GM23338 (cell line): ENCODE measurements at regions not wholly inside any gene's neighbourhood (a gene's known extent, or its start where the extent isn't known, plus 50 kb on each side); places are given as distances from the start of the nearest gene placed in this dataset.

Source experiments
- ATAC-seq: fragments of 200-7000 bp; cut with Tn5 transposase; 3 replicates; pipeline ENCODE4 v1.9.1; 2020
- DNase-seq: peaks from one replicate; pipeline ENCODE4 v3.0.0-alpha.2; 2015; ENCODE audit warnings: low spot score
- H2AFZ ChIP-seq: fragments of 200-600 bp; sonication (generic); 2 replicates; pipeline ENCODE4 v1.8.0; 2016; ENCODE audit warnings: antibody characterized with exemption, mild to moderate bottlenecking, moderate library complexity
- H3F3A ChIP-seq: fragments of 200-600 bp; sonication (generic); replicated peaks from 2 replicates; pipeline ENCODE4 v1.8.0; 2017; ENCODE audit warnings: antibody characterized with exemption, mixed run types, low read depth
- H3K27ac ChIP-seq: fragments of 200-600 bp; sonication (generic); 2 replicates; pipeline ENCODE4 v1.6.1; 2016; ENCODE audit warnings: low read depth
- H3K27me3 ChIP-seq: fragments of 200-600 bp; sonication (generic); 2 replicates; pipeline ENCODE4 v1.8.0; 2016; ENCODE audit warnings: mild to moderate bottlenecking, mixed run types, moderate library complexity; ENCODE audit not compliant: insufficient read depth
- H3K36me3 ChIP-seq: fragments of 200-600 bp; sonication (generic); 2 replicates; pipeline ENCODE4 v1.8.0; 2016; ENCODE audit warnings: mild to moderate bottlenecking; ENCODE audit not compliant: insufficient read depth
- H3K4me1 ChIP-seq: fragments of 200-600 bp; sonication (generic); 2 replicates; pipeline ENCODE4 v1.8.0; 2016; ENCODE audit warnings: mild to moderate bottlenecking, moderate library complexity; ENCODE audit not compliant: insufficient read depth
- H3K4me2 ChIP-seq: fragments of 200-600 bp; sonication (generic); 2 replicates; pipeline ENCODE4 v1.7.1; 2017; ENCODE audit warnings: mixed run types
- H3K4me3 ChIP-seq: fragments of 200-600 bp; sonication (generic); 2 replicates; pipeline ENCODE4 v1.6.1; 2016; ENCODE audit warnings: mixed run types
- H3K79me2 ChIP-seq: fragments of 200-600 bp; sonication (generic); replicated peaks from 2 replicates; pipeline ENCODE4 v1.8.0; 2017; ENCODE audit warnings: mild to moderate bottlenecking; ENCODE audit not compliant: insufficient read depth
- H3K9me2 ChIP-seq: fragments of 200-600 bp; sonication (generic); 2 replicates; pipeline ENCODE4 v1.8.0; 2017; ENCODE audit not compliant: insufficient read depth
- H4K20me1 ChIP-seq: fragments of 200-600 bp; sonication (generic); replicated peaks from 2 replicates; pipeline ENCODE4 v1.8.0; 2017; ENCODE audit warnings: mild to moderate bottlenecking; ENCODE audit not compliant: insufficient read depth
- H3K27ac Mint-ChIP-seq: 2 replicates; pipeline ENCODE4 v1.8.0; 2020; ENCODE audit warnings: inconsistent platforms, mild to moderate bottlenecking, moderate library complexity, mixed read lengths
- H3K27me3 Mint-ChIP-seq: 3 replicates; pipeline ENCODE4 v1.8.0; 2022; ENCODE audit warnings: low read depth, mild to moderate bottlenecking, moderate library complexity, mixed read lengths, inconsistent platforms; ENCODE audit not compliant: insufficient read depth, poor library complexity
- H3K36me3 Mint-ChIP-seq: 3 replicates; pipeline ENCODE4 v1.8.0; 2021; ENCODE audit warnings: low read depth, mild to moderate bottlenecking, inconsistent platforms, moderate library complexity, mixed read lengths
- H3K4me1 Mint-ChIP-seq: 3 replicates; pipeline ENCODE4 v1.8.0; 2020; ENCODE audit warnings: mild to moderate bottlenecking, inconsistent platforms, mixed read lengths
- H3K4me3 Mint-ChIP-seq: 3 replicates; pipeline ENCODE4 v1.8.0; 2021; ENCODE audit warnings: moderate library complexity, mild to moderate bottlenecking, inconsistent platforms, mixed read lengths
- H3K9me3 Mint-ChIP-seq: 3 replicates; pipeline ENCODE4 v1.8.0; 2020; ENCODE audit warnings: moderate library complexity, mild to moderate bottlenecking, inconsistent platforms, mixed read lengths
- CREB1 ChIP-seq: fragments of 250-450 bp; sonication (Bioruptor Pico); IDR thresholded peaks from 2 replicates; pipeline ENCODE4 v1.5.0; 2020; ENCODE audit warnings: low read depth, mild to moderate bottlenecking, moderate library complexity
- EZH2 ChIP-seq: fragments of 200-600 bp; sonication (generic); IDR thresholded peaks from one replicate; pipeline ENCODE4 v1.8.0; 2017; ENCODE audit warnings: antibody characterized with exemption, mild to moderate bottlenecking, low read depth; ENCODE audit not compliant: unreplicated experiment
- EZH2phosphoT487 ChIP-seq: fragments of 200-600 bp; sonication (generic); IDR thresholded peaks from one replicate; pipeline ENCODE4 v1.8.1; 2018; ENCODE audit warnings: antibody characterized with exemption; ENCODE audit not compliant: unreplicated experiment
- JUNB ChIP-seq: IDR thresholded peaks from one replicate; pipeline ENCODE4 v1.6.1; 2016; ENCODE audit warnings: antibody characterized with exemption; ENCODE audit not compliant: unreplicated experiment
- NANOG ChIP-seq: IDR thresholded peaks from 2 replicates; pipeline ENCODE4 v1.6.1; 2016; ENCODE audit warnings: antibody characterized with exemption, borderline replicate concordance
- POLR2AphosphoS5 ChIP-seq: IDR thresholded peaks from 2 replicates; pipeline ENCODE4 v1.6.1; 2016; ENCODE audit warnings: antibody characterized with exemption, low read depth
- STAT1 ChIP-seq: IDR thresholded peaks from one replicate; pipeline ENCODE4 v1.6.1; 2016; ENCODE audit warnings: antibody characterized with exemption; ENCODE audit not compliant: unreplicated experiment
- ZNF114 ChIP-seq: fragments of 250-450 bp; sonication (Bioruptor Pico); IDR thresholded peaks from 2 replicates; pipeline ENCODE4 v1.5.0; 2020; ENCODE audit warnings: mild to moderate bottlenecking, moderate library complexity
- ZNF331 ChIP-seq: fragments of 250-450 bp; sonication (Bioruptor Pico); IDR thresholded peaks from 2 replicates; pipeline ENCODE4 v1.5.0; 2020; ENCODE audit warnings: low read depth, mild to moderate bottlenecking, moderate library complexity
- TF ChIP-seq, protein P1 (sequence below): fragments of 250-450 bp; sonication (Bioruptor Pico); IDR thresholded peaks from 2 replicates; pipeline ENCODE4 v1.5.0; 2020; ENCODE audit warnings: mild to moderate bottlenecking, moderate library complexity
- TF ChIP-seq, protein P2 (sequence below), 2 experiments: fragments of 200-600 bp in 1 of 2; sonication (generic) in 1 of 2; conservative IDR thresholded peaks; 2 replicates each; pipeline versions ENCODE4 v1.5.1 to v1.6.1; 2016 to 2017; ENCODE audit warnings: antibody characterized with exemption in 2 of 2, low read depth in 2 of 2, mild to moderate bottlenecking in 2 of 2, moderate library complexity in 1 of 2
- TF ChIP-seq, protein P3 (sequence below): IDR thresholded peaks from 2 replicates; pipeline ENCODE4 v1.6.1; 2016; ENCODE audit warnings: antibody characterized with exemption
- TF ChIP-seq, protein P4 (sequence below): IDR thresholded peaks from one replicate; pipeline ENCODE4 v1.6.1; 2018; ENCODE audit warnings: antibody characterized with exemption; ENCODE audit not compliant: unreplicated experiment

DNA sequence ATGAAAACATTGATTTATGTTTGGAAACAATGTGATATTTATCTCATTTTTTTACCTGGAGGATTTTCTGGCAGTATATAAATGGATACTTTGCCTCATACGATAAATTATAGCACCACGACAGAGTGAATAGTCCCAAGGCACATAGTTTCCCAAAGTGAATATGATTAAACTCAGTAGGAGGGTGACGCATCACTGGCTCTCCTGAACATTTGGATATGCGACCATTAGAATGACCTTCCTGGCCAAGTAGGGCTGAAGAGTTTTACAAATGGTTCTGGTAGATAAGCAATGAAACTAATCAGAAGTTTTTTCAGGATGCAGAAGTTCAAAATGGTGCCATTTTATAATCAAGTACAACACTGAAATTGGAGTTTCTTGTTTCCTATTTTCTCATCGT lies 397.7 kb downstream of the AASDHPPT start:
- Mint-ChIP-seq H3K36me3 (no peaks in the 10 kb centered on the region), H3K4me3 (no peak overlapping the region), H3K4me1 (peaks cover 2% of the 10 kb centered on the region; the same call in 1 of the 3 replicates), H3K9me3 (peaks cover 3% of the 10 kb centered on the region; the same call in 1 of the 3 replicates), H3K27ac (no peak overlapping the region), H3K27me3 (no peaks in the 10 kb centered on the region)
- TF ChIP-seq POLR2AphosphoS5 (no peak), EZH2phosphoT487 (no peak), STAT1 (no peak), NANOG (no peak), ZNF331 (CRISPR knock-in tag) (no peak), CREB1 (CRISPR knock-in tag) (no peak), EZH2 (no peak), ZNF114 (CRISPR knock-in tag) (no peak), JUNB (no peak)
- TF ChIP-seq, protein P1, sequence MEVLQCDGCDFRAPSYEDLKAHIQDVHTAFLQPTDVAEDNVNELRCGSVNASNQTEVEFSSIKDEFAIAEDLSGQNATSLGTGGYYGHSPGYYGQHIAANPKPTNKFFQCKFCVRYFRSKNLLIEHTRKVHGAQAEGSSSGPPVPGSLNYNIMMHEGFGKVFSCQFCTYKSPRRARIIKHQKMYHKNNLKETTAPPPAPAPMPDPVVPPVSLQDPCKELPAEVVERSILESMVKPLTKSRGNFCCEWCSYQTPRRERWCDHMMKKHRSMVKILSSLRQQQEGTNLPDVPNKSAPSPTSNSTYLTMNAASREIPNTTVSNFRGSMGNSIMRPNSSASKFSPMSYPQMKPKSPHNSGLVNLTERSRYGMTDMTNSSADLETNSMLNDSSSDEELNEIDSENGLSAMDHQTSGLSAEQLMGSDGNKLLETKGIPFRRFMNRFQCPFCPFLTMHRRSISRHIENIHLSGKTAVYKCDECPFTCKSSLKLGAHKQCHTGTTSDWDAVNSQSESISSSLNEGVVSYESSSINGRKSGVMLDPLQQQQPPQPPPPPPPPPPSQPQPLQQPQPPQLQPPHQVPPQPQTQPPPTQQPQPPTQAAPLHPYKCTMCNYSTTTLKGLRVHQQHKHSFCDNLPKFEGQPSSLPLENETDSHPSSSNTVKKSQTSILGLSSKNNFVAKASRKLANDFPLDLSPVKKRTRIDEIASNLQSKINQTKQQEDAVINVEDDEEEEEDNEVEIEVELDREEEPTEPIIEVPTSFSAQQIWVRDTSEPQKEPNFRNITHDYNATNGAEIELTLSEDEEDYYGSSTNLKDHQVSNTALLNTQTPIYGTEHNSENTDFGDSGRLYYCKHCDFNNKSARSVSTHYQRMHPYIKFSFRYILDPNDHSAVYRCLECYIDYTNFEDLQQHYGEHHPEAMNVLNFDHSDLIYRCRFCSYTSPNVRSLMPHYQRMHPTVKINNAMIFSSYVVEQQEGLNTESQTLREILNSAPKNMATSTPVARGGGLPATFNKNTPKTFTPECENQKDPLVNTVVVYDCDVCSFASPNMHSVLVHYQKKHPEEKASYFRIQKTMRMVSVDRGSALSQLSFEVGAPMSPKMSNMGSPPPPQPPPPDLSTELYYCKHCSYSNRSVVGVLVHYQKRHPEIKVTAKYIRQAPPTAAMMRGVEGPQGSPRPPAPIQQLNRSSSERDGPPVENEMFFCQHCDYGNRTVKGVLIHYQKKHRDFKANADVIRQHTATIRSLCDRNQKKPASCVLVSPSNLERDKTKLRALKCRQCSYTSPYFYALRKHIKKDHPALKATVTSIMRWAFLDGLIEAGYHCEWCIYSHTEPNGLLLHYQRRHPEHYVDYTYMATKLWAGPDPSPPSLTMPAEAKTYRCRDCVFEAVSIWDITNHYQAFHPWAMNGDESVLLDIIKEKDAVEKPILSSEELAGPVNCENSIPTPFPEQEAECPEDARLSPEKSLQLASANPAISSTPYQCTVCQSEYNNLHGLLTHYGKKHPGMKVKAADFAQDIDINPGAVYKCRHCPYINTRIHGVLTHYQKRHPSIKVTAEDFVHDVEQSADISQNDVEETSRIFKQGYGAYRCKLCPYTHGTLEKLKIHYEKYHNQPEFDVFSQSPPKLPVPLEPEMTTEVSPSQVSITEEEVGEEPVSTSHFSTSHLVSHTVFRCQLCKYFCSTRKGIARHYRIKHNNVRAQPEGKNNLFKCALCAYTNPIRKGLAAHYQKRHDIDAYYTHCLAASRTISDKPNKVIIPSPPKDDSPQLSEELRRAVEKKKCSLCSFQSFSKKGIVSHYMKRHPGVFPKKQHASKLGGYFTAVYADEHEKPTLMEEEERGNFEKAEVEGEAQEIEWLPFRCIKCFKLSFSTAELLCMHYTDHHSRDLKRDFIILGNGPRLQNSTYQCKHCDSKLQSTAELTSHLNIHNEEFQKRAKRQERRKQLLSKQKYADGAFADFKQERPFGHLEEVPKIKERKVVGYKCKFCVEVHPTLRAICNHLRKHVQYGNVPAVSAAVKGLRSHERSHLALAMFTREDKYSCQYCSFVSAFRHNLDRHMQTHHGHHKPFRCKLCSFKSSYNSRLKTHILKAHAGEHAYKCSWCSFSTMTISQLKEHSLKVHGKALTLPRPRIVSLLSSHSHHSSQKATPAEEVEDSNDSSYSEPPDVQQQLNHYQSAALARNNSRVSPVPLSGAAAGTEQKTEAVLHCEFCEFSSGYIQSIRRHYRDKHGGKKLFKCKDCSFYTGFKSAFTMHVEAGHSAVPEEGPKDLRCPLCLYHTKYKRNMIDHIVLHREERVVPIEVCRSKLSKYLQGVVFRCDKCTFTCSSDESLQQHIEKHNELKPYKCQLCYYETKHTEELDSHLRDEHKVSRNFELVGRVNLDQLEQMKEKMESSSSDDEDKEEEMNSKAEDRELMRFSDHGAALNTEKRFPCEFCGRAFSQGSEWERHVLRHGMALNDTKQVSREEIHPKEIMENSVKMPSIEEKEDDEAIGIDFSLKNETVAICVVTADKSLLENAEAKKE (CRISPR knock-in tag), result no peak
- TF ChIP-seq, protein P2, sequence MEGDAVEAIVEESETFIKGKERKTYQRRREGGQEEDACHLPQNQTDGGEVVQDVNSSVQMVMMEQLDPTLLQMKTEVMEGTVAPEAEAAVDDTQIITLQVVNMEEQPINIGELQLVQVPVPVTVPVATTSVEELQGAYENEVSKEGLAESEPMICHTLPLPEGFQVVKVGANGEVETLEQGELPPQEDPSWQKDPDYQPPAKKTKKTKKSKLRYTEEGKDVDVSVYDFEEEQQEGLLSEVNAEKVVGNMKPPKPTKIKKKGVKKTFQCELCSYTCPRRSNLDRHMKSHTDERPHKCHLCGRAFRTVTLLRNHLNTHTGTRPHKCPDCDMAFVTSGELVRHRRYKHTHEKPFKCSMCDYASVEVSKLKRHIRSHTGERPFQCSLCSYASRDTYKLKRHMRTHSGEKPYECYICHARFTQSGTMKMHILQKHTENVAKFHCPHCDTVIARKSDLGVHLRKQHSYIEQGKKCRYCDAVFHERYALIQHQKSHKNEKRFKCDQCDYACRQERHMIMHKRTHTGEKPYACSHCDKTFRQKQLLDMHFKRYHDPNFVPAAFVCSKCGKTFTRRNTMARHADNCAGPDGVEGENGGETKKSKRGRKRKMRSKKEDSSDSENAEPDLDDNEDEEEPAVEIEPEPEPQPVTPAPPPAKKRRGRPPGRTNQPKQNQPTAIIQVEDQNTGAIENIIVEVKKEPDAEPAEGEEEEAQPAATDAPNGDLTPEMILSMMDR (conservative IDR thresholded peaks at IDR 0.05; ENCODE audit: low read depth in 2 of 2), result no peak
- TF ChIP-seq, protein P3, sequence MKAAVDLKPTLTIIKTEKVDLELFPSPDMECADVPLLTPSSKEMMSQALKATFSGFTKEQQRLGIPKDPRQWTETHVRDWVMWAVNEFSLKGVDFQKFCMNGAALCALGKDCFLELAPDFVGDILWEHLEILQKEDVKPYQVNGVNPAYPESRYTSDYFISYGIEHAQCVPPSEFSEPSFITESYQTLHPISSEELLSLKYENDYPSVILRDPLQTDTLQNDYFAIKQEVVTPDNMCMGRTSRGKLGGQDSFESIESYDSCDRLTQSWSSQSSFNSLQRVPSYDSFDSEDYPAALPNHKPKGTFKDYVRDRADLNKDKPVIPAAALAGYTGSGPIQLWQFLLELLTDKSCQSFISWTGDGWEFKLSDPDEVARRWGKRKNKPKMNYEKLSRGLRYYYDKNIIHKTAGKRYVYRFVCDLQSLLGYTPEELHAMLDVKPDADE, result no peak
- TF ChIP-seq, protein P4, sequence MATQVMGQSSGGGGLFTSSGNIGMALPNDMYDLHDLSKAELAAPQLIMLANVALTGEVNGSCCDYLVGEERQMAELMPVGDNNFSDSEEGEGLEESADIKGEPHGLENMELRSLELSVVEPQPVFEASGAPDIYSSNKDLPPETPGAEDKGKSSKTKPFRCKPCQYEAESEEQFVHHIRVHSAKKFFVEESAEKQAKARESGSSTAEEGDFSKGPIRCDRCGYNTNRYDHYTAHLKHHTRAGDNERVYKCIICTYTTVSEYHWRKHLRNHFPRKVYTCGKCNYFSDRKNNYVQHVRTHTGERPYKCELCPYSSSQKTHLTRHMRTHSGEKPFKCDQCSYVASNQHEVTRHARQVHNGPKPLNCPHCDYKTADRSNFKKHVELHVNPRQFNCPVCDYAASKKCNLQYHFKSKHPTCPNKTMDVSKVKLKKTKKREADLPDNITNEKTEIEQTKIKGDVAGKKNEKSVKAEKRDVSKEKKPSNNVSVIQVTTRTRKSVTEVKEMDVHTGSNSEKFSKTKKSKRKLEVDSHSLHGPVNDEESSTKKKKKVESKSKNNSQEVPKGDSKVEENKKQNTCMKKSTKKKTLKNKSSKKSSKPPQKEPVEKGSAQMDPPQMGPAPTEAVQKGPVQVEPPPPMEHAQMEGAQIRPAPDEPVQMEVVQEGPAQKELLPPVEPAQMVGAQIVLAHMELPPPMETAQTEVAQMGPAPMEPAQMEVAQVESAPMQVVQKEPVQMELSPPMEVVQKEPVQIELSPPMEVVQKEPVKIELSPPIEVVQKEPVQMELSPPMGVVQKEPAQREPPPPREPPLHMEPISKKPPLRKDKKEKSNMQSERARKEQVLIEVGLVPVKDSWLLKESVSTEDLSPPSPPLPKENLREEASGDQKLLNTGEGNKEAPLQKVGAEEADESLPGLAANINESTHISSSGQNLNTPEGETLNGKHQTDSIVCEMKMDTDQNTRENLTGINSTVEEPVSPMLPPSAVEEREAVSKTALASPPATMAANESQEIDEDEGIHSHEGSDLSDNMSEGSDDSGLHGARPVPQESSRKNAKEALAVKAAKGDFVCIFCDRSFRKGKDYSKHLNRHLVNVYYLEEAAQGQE, result no peak
- no peak overlapping the region for H3K4me3 ChIP-seq
- H3K4me1 ChIP-seq, result no peaks in the 10 kb centered on the region
- no peaks in the 10 kb centered on the region for H3K36me3 ChIP-seq
- no peaks in the 10 kb centered on the region for H3F3A ChIP-seq
- H2AFZ ChIP-seq, result 0 out of 2 replicates have a peak overlapping the region, but pooled peaks have one; percentile 4
- H4K20me1 ChIP-seq, result no peaks in the 10 kb centered on the region
- no peaks in the 10 kb centered on the region for H3K79me2 ChIP-seq
- DNase-seq (no peak), ATAC-seq (no peak)
- no peak overlapping the region for H3K4me2 ChIP-seq
- no peak overlapping the region for H3K27ac ChIP-seq
- H3K27me3 ChIP-seq, result no peaks in the 10 kb centered on the region
- H3K9me2 ChIP-seq, result no peaks in the 10 kb centered on the region; the same call in 1 of the 2 replicates
